ENCODE measurements at regions not wholly inside any gene's neighbourhood (a gene's known extent, or its start where the extent isn't known, plus 50 kb on each side); places are given as distances from the start of the nearest gene placed in this dataset.

DNA sequence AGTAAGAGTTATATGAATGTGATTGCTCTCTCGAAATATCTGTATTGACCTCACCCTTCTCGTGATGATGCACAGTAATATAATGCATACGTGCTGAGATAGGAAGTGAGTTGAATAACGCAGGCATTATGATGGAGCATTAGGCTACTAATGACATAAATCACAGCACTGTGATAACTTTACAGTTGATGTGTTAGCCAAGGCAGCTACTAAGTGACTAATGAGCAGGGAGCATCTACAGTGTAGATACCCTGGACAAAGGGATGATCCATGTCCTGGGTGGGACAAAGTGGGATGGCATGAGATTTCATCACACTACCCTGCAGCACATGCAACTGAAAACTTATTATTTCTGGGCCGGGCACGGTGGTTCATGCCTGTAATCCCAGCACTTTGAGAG, 68.4 kb downstream of the HDGFL1 start:
- TF ChIP-seq, protein P1, sequence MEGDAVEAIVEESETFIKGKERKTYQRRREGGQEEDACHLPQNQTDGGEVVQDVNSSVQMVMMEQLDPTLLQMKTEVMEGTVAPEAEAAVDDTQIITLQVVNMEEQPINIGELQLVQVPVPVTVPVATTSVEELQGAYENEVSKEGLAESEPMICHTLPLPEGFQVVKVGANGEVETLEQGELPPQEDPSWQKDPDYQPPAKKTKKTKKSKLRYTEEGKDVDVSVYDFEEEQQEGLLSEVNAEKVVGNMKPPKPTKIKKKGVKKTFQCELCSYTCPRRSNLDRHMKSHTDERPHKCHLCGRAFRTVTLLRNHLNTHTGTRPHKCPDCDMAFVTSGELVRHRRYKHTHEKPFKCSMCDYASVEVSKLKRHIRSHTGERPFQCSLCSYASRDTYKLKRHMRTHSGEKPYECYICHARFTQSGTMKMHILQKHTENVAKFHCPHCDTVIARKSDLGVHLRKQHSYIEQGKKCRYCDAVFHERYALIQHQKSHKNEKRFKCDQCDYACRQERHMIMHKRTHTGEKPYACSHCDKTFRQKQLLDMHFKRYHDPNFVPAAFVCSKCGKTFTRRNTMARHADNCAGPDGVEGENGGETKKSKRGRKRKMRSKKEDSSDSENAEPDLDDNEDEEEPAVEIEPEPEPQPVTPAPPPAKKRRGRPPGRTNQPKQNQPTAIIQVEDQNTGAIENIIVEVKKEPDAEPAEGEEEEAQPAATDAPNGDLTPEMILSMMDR (IDR thresholded peaks at IDR 0.05) = no peak
- no peak for TF ChIP-seq POLR2A (IDR thresholded peaks at IDR 0.05)
